Fibroblast of villous mesenchyme (primary cell): ENCODE measurements at regions not wholly inside any gene's neighbourhood (a gene's known extent, or its start where the extent isn't known, plus 50 kb on each side); places are given as distances from the start of the nearest gene placed in this dataset.
A peak's percentile ranks its signal among the peaks of the same experiment; 100 is the strongest.

Experiments used
- DNase-seq: peaks from one replicate; pipeline ENCODE4 v3.0.0-alpha.2; 2010; ENCODE audit warnings: low read depth
- H3K4me3 ChIP-seq: 2 replicates; pipeline ENCODE4 v1.5.1; 2011; ENCODE audit warnings: low read depth, mild to moderate bottlenecking, low read length
- CTCF ChIP-seq: IDR thresholded peaks from 2 replicates; pipeline ENCODE4 v1.5.1; 2012; ENCODE audit warnings: low read depth, mild to moderate bottlenecking, low read length; ENCODE audit not compliant: insufficient read depth

GRCh38 chr7:17227766-17228490, 70.5 kb upstream of the AHR start:
- TF ChIP-seq CTCF: no peak
- peak; percentile 73 for DNase-seq
- H3K4me3 ChIP-seq: no peak overlapping the region

- TF ChIP-seq CTCF: no peak
- no peak overlapping the region for H3K4me3 ChIP-seq
- DNase-seq: no peak
Observed at GRCh38 chr7:17229228-17229627, 69.2 kb upstream of the AHR start.

GRCh38 chr7:17230099-17230807, 68.2 kb upstream of the AHR start:
- no peak overlapping the region for H3K4me3 ChIP-seq
- no peak for DNase-seq
- TF ChIP-seq CTCF: no peak

GRCh38 chr7:17233603-17234002, 64.8 kb upstream of the AHR start:
- TF ChIP-seq CTCF: no peak
- H3K4me3 ChIP-seq: no peak overlapping the region
- peak; percentile 61 for DNase-seq

GRCh38 chr7:17234030-17234397, 64.4 kb upstream of the AHR start:
- TF ChIP-seq CTCF: no peak
- H3K4me3 ChIP-seq: no peak overlapping the region
- no peak for DNase-seq

- DNase-seq: peak; percentile 93
- H3K4me3 ChIP-seq: no peak overlapping the region
- no peak for TF ChIP-seq CTCF
Observed at GRCh38 chr7:17234398-17235031, 63.9 kb upstream of the AHR start.
